Ovary (tissue), 3 donors: ENCODE measurements at regions not wholly inside any gene's neighbourhood (a gene's known extent, or its start where the extent isn't known, plus 50 kb on each side); places are given as distances from the start of the nearest gene placed in this dataset.

Source experiments
- EP300 ChIP-seq: sonication (generic); formaldehyde crosslinking; IDR thresholded peaks from one replicate; pipeline ENCODE4 v1.6.1; 2017; ENCODE audit warnings: antibody characterized with exemption
- POLR2A ChIP-seq: fragments of 450-650 bp; IDR thresholded peaks from one replicate; pipeline ENCODE4 v1.6.1; 2017; ENCODE audit warnings: antibody characterized with exemption, mild to moderate bottlenecking, moderate library complexity
- TF ChIP-seq, protein P1 (sequence below), 3 donors: fragments of 450-650 bp in 2 of 3; fragments of 200-600 bp in 1 of 3; IDR thresholded peaks; one replicate each; pipeline versions ENCODE4 v1.5.1 to v1.8.0; 2016 to 2022; ENCODE audit warnings: antibody characterized with exemption in 3 of 3, mild to moderate bottlenecking in 1 of 3
- donor health status: DM: no; HTN: no; CAD: no.

DNA sequence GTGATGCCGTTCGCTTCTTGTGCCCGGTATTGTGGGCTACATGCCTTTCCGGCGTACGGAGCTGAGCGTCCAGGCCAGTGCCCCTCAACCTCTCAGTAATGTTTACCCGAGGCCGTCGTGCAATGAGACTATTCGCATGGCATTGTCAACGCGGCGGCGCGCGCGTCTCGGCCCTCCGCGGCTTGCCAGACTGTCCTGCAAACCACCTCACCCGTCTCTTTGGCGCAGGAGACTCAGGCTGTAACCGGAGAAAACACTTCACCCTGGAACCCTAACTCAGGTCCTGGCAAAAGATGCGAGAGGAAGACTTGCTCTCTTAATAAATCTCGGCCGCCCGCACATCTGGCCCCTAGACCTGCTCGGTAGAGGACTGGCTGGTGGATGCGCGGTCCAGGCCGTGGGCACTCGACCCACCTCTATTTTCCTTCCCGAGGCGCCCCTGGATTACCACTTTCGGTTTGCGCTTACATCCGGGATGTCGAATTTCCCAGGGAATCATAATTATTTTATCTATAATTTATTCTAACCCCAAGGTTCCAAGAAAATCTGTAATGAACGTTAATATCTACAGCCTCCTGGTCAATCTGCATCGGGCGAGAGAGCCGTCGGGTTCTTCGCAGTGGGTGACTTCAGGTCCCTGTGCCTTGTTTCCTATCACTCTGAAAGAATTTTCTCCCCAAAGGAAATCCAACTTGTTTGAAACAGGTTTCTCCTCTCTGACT is 71.8 kb upstream of the POLG start:
- TF ChIP-seq, protein P1, sequence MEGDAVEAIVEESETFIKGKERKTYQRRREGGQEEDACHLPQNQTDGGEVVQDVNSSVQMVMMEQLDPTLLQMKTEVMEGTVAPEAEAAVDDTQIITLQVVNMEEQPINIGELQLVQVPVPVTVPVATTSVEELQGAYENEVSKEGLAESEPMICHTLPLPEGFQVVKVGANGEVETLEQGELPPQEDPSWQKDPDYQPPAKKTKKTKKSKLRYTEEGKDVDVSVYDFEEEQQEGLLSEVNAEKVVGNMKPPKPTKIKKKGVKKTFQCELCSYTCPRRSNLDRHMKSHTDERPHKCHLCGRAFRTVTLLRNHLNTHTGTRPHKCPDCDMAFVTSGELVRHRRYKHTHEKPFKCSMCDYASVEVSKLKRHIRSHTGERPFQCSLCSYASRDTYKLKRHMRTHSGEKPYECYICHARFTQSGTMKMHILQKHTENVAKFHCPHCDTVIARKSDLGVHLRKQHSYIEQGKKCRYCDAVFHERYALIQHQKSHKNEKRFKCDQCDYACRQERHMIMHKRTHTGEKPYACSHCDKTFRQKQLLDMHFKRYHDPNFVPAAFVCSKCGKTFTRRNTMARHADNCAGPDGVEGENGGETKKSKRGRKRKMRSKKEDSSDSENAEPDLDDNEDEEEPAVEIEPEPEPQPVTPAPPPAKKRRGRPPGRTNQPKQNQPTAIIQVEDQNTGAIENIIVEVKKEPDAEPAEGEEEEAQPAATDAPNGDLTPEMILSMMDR (IDR thresholded peaks at IDR 0.05) = no peak
- no peak for TF ChIP-seq POLR2A
- TF ChIP-seq EP300 = no peak
